ENCODE measurements at regions not wholly inside any gene's neighbourhood (a gene's known extent, or its start where the extent isn't known, plus 50 kb on each side); places are given as distances from the start of the nearest gene placed in this dataset.
"Not testable (repeated sequence)": the region's sequence is repeated elsewhere in the genome, so short reads cannot be mapped to it uniquely, and the experiment has no call there.

DNA sequence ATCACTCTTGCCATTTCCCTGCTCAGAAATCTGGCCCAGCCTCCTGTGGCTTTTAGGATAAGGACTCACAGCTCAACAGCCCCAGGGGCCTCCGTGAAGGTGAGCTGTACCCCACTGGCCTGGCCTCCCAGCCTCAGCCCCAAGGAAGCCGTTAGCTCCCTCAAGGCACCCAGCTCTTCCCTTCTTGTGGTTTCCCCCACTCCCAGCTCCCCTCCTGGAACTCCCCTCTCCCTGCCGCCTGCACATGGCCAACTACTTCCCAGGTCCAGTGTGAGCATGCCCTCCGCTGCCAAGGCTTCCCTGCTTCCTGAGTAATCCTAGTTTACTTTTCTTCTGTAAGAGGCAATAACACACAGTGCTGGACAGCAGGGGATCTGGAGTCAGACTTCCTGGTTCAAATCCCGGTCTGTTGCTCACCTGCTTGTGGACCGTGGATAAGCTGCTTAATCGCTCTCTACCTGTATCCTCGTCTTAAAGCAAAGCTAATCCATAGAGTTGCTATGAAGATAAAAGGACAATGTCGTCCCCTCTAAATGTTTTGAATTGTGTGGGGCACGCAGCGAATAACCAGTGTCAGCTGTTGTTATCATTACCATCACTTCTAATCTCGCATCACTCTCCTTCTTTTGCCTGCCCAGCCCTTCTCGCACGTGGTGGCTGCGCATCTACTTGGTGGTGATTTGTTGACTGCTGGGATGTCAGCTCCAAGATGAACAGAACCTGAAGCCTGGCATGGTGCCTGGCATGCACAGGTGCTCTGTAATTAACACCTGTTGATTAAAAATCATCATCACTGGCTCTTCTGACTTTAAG, 86.6 kb downstream of the C5orf15 start:
- DNase-seq (ENCODE audit: low spot score): no peak

DNA sequence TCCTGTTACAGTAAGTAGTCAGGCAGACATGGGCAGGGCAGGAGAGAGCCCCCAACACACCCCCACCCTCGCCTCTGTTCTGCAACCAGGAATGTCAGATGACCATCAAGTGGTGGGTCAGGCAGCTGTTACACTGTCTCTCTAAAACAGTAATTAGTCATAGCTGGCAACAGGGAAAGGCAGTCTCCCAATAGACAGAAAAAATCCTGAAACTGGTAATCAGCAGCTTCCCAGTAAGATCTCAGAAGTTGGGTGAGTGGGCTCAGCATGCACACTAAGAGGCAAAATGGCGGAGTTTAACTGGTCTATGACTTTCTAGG, 90.2 kb downstream of the C5orf15 start:
- DNase-seq (ENCODE audit: low spot score): no peak

DNA sequence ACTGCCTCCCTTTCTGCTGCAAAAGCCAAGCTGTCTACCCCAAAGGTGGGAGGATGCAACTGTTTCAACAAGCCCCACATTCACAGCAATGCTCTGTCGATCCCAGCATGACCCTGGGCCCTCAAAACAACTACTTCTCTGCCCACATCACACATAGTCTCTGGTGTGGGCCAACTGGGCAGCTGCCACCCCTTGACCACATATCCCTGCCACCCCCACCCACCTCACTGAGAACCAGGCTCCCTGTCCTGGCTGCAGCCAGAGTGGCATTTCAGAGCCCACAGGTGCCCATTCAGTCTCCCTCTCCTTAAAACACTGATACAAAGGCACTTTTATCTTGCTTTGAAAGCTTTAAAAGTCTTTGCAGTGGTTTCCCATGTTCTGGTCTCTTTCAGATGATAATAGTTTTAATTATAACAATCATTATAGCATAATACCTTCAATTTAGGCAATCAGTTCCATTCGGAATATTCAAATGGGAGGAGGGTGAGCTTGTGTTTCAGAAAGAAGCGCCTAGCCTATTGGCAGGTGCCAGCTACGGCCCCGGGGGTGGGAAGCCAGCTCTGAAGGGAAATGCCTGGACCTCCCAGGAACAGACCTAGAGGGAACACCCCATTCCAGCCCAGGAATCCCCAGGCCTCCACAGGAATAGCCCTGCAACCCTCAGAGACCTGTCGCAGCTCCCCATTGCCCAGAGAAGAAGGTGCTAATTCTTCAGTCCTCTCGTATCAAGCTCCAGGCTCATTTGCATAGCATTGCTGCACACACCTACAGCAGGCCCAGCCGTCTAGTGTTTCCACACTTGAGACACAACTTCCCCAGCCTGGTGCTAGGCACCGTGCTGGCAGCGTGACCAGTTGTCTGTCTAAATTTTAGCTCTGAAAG, 90.8 kb downstream of the C5orf15 start:
- no peak for DNase-seq (ENCODE audit: low spot score)

DNA sequence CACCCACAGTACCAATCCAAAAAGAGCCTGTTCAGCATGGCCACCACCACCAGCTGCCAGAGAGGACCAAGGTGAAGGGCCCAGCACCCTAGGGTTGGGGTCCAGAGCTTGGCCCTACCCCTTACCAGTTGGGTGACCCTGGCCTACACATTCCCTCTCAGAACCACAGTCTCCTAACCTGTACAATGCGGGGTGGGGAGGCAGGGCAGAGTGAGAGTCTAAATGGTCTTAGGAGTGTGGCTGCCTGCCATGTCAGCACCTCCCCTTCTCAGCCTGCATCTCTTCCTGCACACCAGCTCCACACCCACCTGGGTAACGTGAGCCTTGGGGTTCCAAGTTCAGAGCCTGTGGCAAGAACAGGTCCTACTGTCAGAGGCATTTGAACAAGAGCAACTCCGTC, 92.2 kb downstream of the C5orf15 start:
- DNase-seq (ENCODE audit: low spot score): no peak

DNA sequence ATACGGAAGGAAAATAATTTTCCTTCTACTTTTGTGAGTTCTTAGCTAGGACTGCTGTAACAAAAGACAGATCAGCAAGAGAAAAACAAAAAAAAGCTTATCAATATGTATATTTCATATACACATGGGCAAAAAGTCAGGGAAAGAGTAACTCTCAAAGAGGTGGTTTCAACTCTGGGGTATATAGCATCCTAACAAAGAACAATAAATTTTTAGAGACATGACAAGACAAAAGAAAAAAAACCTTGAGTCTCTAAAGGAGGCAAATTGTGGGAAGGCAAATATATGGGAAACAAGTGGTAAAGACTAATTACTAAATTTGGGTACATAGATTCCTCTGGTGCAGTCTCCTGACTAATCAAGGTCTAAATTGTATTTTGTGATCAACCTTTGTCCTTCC, 93.2 kb downstream of the C5orf15 start:
- no peak for DNase-seq (ENCODE audit: low spot score)

DNA sequence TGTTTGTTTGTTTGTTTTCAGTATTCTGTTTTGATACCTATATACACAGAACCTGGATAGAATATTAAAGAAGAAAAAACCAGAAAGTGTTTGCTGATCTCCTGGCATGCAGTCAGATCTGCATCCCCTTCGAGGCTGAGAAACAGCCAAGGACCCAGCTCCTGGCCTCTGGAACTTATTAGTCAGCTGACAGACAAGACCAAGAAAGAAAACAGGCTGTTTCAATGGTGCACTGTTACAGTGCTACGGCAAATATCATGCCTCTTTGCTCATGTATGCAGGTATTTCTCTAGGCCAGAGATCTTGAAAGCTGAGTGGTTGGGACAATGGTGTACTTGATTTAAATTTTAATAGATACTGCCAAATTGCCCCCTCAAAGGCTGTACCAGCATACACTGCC, 95.0 kb downstream of the C5orf15 start:
- DNase-seq (ENCODE audit: low spot score): no peak

DNA sequence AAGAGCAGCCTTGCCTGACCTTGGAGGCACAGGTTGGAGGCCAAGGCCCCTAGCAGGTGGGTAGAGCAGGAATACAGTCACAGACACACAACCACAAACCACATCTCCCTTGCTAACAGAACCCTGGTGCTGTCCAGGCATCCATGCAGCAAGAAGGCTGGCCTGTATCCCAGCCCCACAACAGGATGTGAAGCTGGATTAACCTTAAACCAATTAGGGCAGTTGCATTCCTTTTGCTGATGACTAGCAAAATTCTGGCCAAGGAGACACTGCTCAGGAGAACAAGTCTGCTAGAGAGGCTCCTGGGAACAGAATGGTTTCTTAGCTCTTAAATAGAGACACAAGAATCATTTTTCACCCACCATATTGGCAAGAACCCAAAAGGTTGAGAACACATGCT, 97.8 kb downstream of the C5orf15 start:
- peak; percentile 21 for DNase-seq (ENCODE audit: low spot score)

DNA sequence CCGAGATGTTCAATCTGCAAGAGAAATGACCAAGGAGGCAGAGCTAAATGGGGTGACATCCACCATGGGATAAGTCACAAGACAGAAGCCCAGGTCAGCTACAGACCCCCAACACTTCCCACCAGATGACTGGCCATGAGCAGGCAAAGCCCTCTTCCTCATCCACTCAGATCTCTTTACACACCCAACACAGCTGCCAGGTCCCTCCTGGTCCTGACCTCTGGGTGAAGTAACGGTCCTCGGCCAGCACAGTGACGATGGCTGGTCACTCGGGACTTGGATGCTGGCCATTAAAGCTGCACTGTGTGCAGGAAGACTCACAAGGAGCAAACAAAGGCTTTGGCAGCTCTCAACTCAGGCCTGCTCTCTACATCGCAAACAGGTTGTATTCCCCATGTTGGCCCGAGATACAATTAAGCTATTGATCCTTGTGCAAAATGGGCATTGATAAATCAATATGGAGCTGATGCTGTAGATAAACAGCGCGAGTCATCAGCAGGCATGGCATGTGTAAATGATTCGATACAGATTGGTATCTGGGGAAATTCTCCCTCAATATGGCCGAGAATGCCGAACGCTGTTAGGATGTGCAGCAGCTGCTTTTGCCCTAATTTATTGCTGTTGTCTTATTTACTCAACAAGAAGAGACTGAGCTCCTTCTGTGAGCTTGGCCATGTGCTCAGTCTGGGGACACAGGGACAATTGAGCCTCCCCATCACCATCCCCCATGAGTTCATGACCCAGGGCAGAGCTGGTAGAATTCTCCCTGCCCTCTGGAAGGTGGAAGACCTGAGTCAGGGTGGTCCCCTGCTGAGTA, 98.7 kb downstream of the C5orf15 start:
- peak; percentile 63 for DNase-seq (ENCODE audit: low spot score)

DNA sequence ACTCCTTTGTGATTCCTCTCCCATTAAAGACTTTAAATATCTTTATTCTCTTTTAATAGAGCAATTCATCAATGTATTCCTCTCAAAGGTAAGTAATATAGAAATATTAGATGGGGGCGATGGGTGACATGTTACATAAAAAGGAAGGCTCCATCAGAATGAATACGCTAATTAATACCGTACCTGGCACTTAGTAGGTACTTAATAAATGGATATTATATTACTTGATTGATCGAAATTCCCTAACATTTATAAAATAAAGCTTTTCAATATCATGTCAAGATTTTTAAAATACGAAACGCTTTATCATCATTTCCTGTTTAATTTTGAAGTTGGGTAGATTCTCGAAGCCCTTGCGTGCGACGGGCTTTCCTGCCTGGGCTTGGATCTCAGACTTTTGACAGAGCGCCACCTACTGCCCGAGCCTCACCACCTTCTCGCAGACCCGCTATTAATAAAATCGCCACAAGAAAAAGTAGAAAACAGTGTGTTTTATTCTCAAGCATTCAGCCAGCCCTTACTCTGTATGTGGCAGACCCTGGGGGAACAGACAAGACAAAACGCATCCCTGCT, 99.4 kb downstream of the C5orf15 start:
- DNase-seq (ENCODE audit: low spot score): peak; percentile 89

DNA sequence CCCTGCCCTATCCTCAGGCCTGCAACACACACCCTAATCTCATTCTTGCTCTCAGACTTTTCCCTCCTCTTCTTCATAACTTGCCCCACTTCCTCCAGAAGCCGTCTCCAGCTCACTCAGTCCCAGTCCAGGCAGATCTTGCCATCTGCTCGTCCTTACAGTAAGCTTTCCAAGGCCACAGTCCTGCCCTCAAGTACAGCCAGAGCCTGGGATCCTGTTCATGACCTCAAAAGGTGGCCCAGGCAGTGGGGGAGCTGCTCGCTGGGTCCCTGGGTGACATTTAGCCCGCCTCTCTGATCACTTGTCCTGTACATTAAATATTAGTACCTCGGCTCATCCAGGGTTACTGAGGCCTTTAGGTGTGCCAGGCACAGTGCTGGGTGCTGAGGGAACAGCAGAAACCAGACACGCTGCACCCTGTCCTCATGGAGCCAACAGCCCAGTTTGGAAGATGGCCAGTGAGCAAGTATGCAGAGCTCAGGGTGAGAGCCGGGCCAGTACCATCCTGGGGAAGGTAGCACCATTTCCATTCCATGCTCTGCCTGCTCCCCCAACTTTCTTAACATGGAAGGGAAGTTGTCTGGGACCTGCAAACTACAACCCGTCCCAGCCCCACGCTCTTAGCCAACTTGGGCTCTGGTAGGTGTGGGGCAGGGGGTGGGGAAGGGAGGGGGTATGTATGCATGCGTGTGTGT, 100.4 kb downstream of the C5orf15 start:
- DNase-seq (ENCODE audit: low spot score): no peak

DNA sequence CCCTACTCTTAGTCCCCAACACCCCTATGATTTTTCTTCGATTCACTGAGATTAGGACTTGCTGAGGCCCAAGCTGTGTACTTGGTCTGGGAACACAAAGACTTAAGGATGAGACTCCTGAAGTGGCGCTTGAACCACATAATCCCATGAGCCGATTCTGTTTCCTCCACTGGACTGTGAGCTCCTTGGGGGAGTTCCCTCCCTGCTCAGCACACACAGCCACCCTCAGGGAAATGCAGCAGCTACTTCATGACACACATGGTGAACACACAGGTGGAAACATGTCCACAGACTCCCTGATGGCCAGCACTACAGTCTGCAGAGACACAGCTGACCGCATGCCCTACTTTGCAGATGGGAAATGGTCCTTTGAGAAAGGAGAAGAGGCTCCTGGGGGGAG, 101.1 kb downstream of the C5orf15 start:
- DNase-seq (ENCODE audit: low spot score): no peak

DNA sequence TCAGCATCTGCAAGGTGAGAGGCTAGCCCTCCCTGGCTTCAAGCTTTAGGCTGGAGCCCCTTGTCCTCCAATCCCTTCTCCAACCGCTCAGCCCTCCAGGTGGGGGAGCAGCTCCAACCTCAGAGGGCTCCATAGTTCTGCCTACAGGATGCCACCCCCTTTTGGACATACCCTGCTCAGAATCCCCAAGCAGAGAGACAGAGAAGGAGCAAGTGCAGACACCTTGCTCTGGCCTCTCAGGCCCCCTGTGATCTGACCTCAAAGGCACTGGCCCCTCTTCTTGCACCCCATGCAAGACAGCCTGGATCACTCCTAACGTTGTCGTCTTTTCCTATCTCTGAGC, 101.6 kb downstream of the C5orf15 start:
- DNase-seq (ENCODE audit: low spot score): no peak

DNA sequence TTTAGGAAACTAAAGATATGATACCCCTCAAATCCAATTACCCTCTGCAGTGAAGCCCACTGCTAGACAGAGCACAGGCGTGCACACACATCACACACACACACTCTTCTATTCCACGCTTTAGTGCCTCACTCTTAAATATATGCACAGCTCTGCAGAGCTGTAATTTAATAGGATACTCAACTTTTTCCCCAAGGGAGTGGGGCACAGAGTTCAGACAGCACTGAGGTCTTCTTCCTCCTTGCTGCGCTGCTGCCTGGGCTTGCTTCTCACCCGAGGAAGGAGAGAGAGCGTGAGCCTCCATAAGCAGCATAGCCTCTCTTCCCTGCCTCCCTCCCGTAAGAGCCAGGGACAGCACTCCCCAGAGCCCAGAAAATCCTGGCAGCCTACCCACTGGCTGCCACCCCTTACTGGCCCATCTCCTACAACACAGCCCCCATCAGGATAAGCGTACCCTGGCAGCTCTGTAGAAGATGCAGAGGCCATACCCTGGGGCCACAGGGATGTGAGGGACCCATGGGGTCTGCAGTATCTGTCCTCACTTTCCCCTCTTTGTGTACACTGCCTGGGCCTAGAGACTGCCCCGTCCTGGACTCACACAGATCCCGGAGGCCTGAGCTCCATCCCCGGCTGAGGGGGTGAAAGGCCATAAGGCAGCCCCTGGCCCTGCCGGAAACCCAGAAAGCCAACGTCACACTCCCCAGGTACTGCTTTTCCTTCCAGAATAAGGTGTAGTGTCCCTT, 102.1 kb downstream of the C5orf15 start:
- DNase-seq (ENCODE audit: low spot score): no peak

DNA sequence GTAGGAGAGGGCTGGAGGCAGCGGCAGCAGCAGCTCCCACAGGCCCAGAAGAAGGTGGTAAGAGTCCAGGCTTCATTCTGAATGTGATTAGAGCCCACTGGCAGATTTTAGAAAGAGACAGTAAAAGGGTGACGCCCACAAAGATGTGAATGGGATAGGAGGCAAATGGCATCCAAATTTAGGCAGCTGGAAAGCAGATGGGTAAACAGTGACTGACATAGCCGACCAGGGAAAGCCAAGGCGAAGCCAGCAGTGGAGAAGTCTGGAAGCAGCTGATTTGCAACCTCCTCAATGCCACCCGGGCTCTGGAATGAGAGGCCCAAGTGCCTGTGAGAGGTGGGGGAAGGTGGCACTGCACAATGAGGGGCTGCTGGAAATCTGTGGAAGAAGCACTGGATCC, 103.3 kb downstream of the C5orf15 start:
- DNase-seq (ENCODE audit: low spot score): no peak

DNA sequence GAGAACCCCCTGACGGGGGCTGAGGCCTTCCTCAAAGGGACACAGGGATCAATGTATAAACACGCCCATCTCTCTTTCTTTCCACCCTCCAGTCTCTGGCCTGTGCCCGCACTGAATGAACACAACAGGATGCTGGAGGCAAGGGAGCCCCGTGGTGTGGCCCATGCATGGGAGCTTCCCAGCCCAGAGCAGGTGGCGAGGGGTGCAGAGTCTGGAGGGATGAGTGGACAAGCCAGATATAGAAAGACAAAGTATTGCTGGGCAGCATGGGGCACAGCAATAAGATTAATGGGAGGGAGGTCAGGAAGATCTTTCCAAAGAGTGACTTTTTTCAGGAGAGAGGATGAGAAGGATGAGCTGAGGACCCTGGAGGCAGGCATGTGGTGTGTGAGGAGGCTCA, 103.7 kb downstream of the C5orf15 start:
- DNase-seq (ENCODE audit: low spot score): no peak

DNA sequence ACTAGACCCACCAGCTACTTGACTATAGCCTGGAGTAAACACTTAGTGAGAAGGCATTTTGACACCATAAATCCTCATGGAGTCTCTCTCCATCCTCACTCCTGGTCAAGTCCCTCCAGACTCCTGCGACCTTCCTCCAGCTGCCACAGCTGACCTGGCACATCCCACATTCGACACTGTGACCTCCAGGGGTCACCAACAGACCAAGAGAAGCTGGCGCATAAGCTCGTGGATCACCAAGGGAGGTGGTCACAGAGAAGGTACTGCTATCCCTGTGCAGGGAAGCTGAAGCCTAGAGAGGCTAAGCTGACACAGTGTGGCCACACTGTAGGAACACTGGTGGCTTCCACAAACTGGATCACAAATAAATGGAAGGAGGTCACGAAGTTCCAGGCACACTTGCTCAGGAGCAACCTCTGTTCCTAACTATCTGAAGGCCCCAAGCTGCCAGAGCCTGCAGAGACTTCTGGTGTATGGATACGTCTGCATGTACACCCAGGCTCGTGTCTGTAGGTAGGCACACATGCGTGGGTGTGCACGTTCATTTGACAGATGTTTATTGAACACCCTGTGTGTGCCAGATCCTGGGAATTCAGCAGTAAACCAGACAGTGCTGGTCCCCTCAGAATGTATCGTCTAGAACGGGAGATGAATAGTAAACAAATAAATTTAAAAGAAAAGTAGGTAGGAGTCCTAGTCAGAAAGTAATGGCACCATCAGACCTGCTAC, 104.4 kb downstream of the C5orf15 start:
- DNase-seq (ENCODE audit: low spot score): no peak

DNA sequence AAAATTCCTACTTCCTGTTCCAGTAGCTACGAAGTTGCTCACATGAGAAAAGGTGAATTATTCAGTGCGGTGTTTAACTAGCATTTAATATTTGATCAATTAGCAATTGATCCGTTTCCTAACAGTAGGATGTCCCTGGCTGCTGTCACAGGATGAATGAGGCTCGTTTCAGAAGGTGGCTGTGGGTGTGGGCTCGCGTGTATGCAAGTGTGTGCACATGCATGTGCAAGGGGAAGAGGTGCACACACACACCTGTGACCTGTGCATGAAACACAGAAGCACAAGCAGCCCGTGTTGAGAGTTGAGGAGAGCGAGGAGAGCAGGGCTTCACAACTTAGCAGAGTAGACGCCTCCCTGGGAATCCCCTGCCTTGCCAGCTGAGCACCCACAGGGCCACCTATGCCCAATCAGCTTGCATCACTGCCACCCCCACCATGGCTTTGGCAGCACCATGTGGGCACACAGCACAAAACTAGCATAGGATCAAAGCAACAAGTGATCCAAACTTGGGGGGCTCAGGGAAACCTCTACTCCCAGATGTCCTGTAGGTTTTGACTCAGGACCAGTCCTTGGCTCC, 107.2 kb downstream of the C5orf15 start:
- no peak for DNase-seq (ENCODE audit: low spot score)

DNA sequence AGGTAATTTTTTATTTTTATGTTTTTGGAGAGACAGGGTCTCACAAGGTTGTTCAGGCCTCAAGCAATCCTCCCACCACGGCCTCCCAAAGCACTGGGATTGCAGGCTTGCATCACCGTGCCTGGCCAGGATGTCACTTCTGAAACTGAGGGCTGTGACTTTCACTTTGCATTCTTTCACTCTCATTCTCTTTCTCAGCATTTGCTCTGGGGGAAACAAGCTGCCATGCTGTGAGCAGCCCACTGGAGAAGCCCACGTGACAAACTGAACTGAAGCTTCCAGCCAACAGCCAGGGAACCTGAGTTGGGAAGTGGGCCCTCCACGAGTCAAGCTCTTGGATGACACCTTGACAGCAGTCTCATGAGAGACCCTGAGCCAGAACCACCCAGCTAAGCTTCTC, 109.4 kb downstream of the C5orf15 start:
- no peak for DNase-seq (ENCODE audit: low spot score)

DNA sequence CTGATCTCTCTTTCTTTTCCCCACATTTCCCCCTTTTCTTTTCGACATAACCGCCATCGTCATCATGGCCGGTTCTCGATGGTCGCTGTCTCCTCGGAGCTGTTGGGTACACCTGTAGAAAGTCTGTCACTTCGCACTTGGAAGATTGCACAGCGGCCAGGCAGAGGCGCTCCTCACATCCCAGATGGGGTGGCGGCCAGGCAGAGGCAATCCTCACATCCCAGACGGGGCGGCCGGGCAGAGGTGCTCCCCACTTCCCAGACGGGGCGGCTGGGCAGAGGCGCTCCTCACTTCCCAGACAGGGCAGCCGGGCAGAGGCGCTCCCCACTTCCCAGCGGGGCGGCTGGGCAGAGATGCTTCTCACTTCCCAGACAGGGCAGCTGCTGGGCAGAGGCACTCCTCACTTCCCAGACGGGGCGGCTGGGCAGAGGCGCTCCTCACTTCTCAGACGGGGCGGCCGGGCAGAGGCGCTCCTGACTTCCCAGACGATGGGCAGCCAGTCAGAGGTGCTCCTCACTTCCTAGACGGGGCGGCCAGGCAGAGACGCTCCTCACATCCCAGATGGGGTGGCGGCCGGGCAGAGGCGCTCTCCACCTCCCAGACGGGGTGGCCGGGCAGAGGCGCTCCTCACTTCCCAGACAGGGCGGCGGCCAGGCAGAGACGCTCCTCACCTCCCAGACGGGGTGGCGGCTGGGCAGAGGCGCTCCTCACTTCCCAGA, 110.7 kb downstream of the C5orf15 start:
- DNase-seq (ENCODE audit: low spot score): not testable (repeated sequence)
